Epithelial cell of esophagus (primary cell): ENCODE measurements at regions not wholly inside any gene's neighbourhood (a gene's known extent, or its start where the extent isn't known, plus 50 kb on each side); places are given as distances from the start of the nearest gene placed in this dataset.

Experiments used
- DNase-seq: peaks from one replicate; pipeline ENCODE4 v3.0.0; 2010; ENCODE audit warnings: low read depth
- H3K4me3 ChIP-seq: 2 replicates; pipeline ENCODE4 v1.5.1; 2011; ENCODE audit warnings: mild to moderate bottlenecking, low read length, control low read depth
- TF ChIP-seq, protein P1 (sequence below): IDR thresholded peaks from 2 replicates; pipeline ENCODE4 v1.5.1; 2011; ENCODE audit warnings: low read depth, mild to moderate bottlenecking, low read length, control low read depth, inconsistent platforms; ENCODE audit not compliant: insufficient read depth; ENCODE audit errors: missing control alignments

DNA sequence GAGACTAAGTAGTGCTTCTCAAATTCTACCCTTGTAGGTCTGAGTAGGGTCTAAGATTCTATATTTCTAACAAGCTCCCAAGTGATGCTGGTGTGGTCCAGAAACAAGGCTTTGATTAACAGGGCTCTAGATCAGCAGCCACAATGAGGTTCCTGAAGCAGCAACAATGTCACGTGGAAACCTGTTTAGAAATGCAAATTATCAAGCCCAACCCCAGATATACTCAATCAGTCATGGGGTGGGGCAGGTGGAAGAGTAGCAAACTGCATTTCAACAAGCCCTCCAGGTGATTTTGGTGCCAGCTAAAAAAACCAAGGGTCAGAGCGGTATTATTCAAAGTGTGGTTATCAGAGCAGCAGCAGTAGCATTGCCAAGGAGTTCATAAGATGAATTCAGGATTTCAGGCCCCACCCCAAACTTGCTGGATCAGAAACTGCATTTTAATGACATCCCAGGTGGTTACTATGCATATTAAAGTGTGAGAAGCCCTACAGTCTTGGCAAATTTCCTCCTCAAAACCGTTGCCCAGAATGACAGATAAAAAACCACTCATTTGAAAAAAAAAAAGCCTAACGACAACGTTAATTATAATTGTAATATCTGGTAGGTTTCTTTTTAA lies 199.2 kb downstream of the AHR start:
- H3K4me3 ChIP-seq, result no peak overlapping the region
- TF ChIP-seq, protein P1, sequence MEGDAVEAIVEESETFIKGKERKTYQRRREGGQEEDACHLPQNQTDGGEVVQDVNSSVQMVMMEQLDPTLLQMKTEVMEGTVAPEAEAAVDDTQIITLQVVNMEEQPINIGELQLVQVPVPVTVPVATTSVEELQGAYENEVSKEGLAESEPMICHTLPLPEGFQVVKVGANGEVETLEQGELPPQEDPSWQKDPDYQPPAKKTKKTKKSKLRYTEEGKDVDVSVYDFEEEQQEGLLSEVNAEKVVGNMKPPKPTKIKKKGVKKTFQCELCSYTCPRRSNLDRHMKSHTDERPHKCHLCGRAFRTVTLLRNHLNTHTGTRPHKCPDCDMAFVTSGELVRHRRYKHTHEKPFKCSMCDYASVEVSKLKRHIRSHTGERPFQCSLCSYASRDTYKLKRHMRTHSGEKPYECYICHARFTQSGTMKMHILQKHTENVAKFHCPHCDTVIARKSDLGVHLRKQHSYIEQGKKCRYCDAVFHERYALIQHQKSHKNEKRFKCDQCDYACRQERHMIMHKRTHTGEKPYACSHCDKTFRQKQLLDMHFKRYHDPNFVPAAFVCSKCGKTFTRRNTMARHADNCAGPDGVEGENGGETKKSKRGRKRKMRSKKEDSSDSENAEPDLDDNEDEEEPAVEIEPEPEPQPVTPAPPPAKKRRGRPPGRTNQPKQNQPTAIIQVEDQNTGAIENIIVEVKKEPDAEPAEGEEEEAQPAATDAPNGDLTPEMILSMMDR, result no peak
- DNase-seq, result peak; percentile 67

DNA sequence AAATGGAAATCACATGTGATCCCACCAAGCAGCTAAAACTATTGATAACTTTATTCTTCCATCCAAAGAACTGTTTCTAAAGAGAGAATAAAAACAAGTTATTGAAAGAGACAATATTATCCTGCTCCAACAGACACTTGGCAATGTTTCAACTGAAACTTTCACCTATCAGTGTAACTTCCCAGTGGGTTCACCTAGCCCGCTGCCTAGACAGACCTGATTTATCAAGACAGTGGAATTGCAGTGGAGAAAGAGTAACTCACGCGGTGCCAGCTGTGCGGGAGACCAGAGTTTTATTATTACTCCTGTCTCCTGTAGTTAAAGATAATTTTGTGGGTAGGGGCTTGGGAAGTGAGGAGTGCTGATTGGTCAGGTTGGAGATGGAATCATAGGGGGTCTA lies 199.8 kb downstream of the AHR start:
- TF ChIP-seq, protein P1, result no peak
- peak; percentile 7 for DNase-seq

DNA sequence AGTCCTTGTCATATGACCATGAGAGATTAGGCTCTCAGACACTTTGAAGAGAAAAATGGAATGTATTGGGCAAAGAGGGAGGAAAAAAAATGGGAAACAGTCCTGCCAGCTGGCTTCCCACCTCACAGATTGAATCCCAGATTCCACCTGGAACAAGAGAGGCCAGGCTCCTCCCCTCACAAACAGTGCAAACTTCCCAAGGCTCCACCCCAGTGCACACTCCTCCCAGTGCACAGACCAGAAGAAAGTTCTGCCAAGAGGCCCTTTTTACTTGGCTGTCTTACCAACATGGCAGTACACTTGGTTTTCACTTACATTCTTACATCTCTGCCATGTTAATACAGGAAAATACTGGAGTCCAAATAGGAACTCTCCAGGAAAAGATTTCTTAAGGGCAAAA lies 202.3 kb downstream of the AHR start:
- H3K4me3 ChIP-seq, result no peak overlapping the region
- TF ChIP-seq, protein P1, result no peak
- no peak for DNase-seq

More for the DNA sequence above, 199.8 kb downstream of the AHR start:
- no peak overlapping the region for H3K4me3 ChIP-seq

- no peak for DNase-seq
- H3K4me3 ChIP-seq, result no peak overlapping the region
- TF ChIP-seq, protein P1, result no peak
These were observed 203.2 kb downstream of the AHR start for GRCh38 chr7:17501441-17502212.

- DNase-seq, result no peak
- TF ChIP-seq, protein P1, result no peak
- no peak overlapping the region for H3K4me3 ChIP-seq
These were observed 204.0 kb downstream of the AHR start for GRCh38 chr7:17502213-17503060.

DNA sequence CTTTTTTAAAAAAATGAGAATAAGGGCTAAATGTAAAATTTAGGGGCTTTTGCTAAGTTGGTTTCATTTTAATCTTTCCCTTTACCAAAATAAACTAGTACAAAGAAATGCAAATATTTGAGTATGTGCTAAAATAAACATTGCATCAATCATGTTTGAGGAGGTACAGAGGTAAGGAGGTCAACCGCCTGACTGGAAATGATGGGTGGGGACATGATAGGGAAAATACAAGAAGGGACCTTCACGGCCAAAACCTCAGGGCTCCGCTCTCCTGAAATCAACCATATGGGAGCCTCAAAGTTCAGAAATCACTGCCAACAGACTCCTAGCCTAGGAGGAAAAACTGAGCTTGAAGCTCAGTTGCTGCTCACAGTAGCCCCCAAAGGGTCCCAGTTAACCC lies 207.6 kb downstream of the AHR start:
- TF ChIP-seq, protein P1, result no peak
- no peak for DNase-seq
- H3K4me3 ChIP-seq, result no peak overlapping the region
